SK-N-SH (cell line): ENCODE measurements at regions not wholly inside any gene's neighbourhood (a gene's known extent, or its start where the extent isn't known, plus 50 kb on each side); places are given as distances from the start of the nearest gene placed in this dataset.

Experiments
- CTCF ChIP-seq: fragments of 200-600 bp; sonication (generic); IDR thresholded peaks from 2 replicates; pipeline ENCODE4 v1.6.1; 2017; ENCODE audit warnings: antibody characterized with exemption, mild to moderate bottlenecking, moderate library complexity
- EP300 ChIP-seq, 2 experiments: IDR thresholded peaks; 2 replicates each; pipeline versions ENCODE4 v1.4.0 to v1.6.1; 2012; ENCODE audit warnings: borderline replicate concordance in 1 of 2, low read depth in 1 of 2, low read length in 1 of 2
- EZH2phosphoT487 ChIP-seq: fragments of 200-600 bp; sonication (generic); IDR thresholded peaks from 2 replicates; pipeline ENCODE4 v1.6.1; 2017; ENCODE audit warnings: low read depth, mixed run types, mild to moderate bottlenecking, antibody characterized with exemption, moderate library complexity, borderline replicate concordance
- FOSL2 ChIP-seq: IDR thresholded peaks from 2 replicates; pipeline ENCODE4 v1.4.0; 2012; ENCODE audit warnings: low read depth, mild to moderate bottlenecking, moderate library complexity, borderline replicate concordance
- FOXJ3 ChIP-seq: sonication (generic); formaldehyde crosslinking; IDR thresholded peaks from 2 replicates; pipeline ENCODE4 v1.5.1; 2020; ENCODE audit warnings: mild to moderate bottlenecking, missing genetic modification reagents
- SIN3A ChIP-seq: IDR thresholded peaks from 2 replicates; pipeline ENCODE4 v1.6.1; 2012; ENCODE audit warnings: low read depth, mild to moderate bottlenecking, low read length, moderate library complexity, borderline replicate concordance
- TF ChIP-seq, protein P1 (sequence below): IDR thresholded peaks from 2 replicates; pipeline ENCODE4 v1.4.0; 2012; ENCODE audit warnings: low read depth, borderline replicate concordance

DNA sequence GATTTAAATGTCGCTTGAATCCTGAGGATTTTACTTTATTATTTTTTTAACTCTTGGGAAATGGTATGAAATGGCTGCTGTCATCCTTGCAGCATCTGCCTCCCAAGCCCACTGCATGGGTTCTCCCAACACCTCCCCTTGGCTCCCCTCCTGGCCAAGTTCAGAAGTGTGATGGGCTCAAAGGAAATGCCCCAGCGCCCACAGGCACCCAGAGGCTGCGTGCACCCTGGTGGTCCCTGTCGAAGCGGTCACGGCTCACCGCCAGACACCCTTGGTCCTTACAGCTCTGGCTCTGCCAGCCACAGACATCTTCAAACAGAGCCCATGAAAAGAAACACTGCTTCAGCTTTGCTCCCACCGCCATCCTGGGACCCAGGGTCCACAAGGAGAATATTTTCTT is 334.7 kb downstream of the SOX9 start:
- no peak for TF ChIP-seq EP300 (IDR thresholded peaks at IDR 0.05; ENCODE audit: borderline replicate concordance in 1 of 2, low read depth in 1 of 2, low read length in 1 of 2)
- TF ChIP-seq CTCF = peak; percentile 15
- TF ChIP-seq FOSL2 = no peak
- TF ChIP-seq, protein P1, sequence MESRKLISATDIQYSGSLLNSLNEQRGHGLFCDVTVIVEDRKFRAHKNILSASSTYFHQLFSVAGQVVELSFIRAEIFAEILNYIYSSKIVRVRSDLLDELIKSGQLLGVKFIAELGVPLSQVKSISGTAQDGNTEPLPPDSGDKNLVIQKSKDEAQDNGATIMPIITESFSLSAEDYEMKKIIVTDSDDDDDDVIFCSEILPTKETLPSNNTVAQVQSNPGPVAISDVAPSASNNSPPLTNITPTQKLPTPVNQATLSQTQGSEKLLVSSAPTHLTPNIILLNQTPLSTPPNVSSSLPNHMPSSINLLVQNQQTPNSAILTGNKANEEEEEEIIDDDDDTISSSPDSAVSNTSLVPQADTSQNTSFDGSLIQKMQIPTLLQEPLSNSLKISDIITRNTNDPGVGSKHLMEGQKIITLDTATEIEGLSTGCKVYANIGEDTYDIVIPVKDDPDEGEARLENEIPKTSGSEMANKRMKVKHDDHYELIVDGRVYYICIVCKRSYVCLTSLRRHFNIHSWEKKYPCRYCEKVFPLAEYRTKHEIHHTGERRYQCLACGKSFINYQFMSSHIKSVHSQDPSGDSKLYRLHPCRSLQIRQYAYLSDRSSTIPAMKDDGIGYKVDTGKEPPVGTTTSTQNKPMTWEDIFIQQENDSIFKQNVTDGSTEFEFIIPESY = no peak
- no peak for TF ChIP-seq FOXJ3 (CRISPR knock-in tag)
- TF ChIP-seq SIN3A = no peak
- no peak for TF ChIP-seq EZH2phosphoT487
